RWPE1 (cell line): ENCODE measurements at regions not wholly inside any gene's neighbourhood (a gene's known extent, or its start where the extent isn't known, plus 50 kb on each side); places are given as distances from the start of the nearest gene placed in this dataset.

ENCODE experiments used
- CTCF ChIA-PET: fragments of 350-600 bp; sonication (Branson Sonifier 250); formaldehyde crosslinking; extraction: SDS; loops from one replicate; lab custom pipeline; 2021; lab: Yijun Ruan, JAX
- POLR2A ChIA-PET: fragments of 400-600 bp; formaldehyde crosslinking; extraction: SDS; loops from one replicate; lab custom pipeline; 2020; ENCODE audit warnings: antibody characterized with exemption; ENCODE audit not compliant: low non-redundant PET; lab: Yijun Ruan, JAX
- DNase-seq: peaks from one replicate; pipeline ENCODE4 v3.0.0; 2012; ENCODE audit warnings: low spot score
- H3K27ac ChIP-seq: fragments of 450-650 bp; 2 replicates; pipeline ENCODE4 v1.5.1; 2017
- CTCF ChIP-seq: fragments of 450-650 bp; conservative IDR thresholded peaks from 2 replicates; pipeline ENCODE4 v1.5.1; 2017; ENCODE audit warnings: low read depth, mild to moderate bottlenecking

GRCh38 chr5:35442885-35443639, 174.6 kb upstream of the SPEF2 start:
- no peak for DNase-seq
- CTCF ChIA-PET: no interaction called here
- POLR2A ChIA-PET: no interaction called here
- TF ChIP-seq CTCF: no peak
- H3K27ac ChIP-seq: no peak overlapping the region

- ChIA-PET POLR2A (no interaction called here), CTCF (no interaction called here)
- no peak for TF ChIP-seq CTCF
- no peak for DNase-seq
- H3K27ac ChIP-seq: no peak overlapping the region
Measured at GRCh38 chr5:35440409-35440808, 177.3 kb upstream of the SPEF2 start.

GRCh38 chr5:35438786-35439185, 178.9 kb upstream of the SPEF2 start:
- DNase-seq: no peak
- TF ChIP-seq CTCF: no peak
- CTCF ChIA-PET: no interaction called here
- H3K27ac ChIP-seq: no peak overlapping the region
- POLR2A ChIA-PET: no interaction called here

GRCh38 chr5:35438288-35438687, 179.4 kb upstream of the SPEF2 start:
- CTCF ChIA-PET: no interaction called here
- POLR2A ChIA-PET: no interaction called here
- no peak for TF ChIP-seq CTCF
- H3K27ac ChIP-seq: no peak overlapping the region
- DNase-seq: no peak

GRCh38 chr5:35436400-35437057, 181.1 kb upstream of the SPEF2 start:
- CTCF ChIA-PET: interaction anchor here (0.5 to 1.1 kb wide), 4 partner anchors 11 to 1807 kb away, joined by 3 to 6 read pairs (median 3); no protein-coding TSS in a partner anchor
- POLR2A ChIA-PET: no interaction called here
- TF ChIP-seq CTCF: peak; percentile 57

GRCh38 chr5:35430381-35431162, 187.1 kb upstream of the SPEF2 start:
- ChIA-PET CTCF (interaction anchor here (0.6 to 0.8 kb wide), 2 partner anchors 18 to 22 kb away, joined by 4 to 6 read pairs; no protein-coding TSS in a partner anchor), POLR2A (no interaction called here)
- H3K27ac ChIP-seq: no peak overlapping the region
- DNase-seq: peak; percentile 8
- no peak for TF ChIP-seq CTCF

More at GRCh38 chr5:35436400-35437057, 181.1 kb upstream of the SPEF2 start:
- peak; percentile 34 for DNase-seq
- H3K27ac ChIP-seq: no peak overlapping the region
